GM21360 (cell line): ENCODE measurements at regions not wholly inside any gene's neighbourhood (a gene's known extent, or its start where the extent isn't known, plus 50 kb on each side); places are given as distances from the start of the nearest gene placed in this dataset.

Experiments used
- ATAC-seq: cut with Tn5 transposase; IDR thresholded peaks from one replicate; pipeline ENCODE4 v1.9.1; 2021; ENCODE audit warnings: mild to moderate bottlenecking, moderate library complexity; ENCODE audit not compliant: unreplicated experiment

GRCh38 chr2:74063486-74063885, 78.8 kb downstream of the TET3 start:
- no peak for ATAC-seq

GRCh38 chr2:74065456-74065855, 80.7 kb downstream of the TET3 start:
- ATAC-seq: no peak

GRCh38 chr2:74066491-74067203, 81.1 kb downstream of the BOLA3 start:
- no peak for ATAC-seq

GRCh38 chr2:74067221-74067747, 80.4 kb downstream of the BOLA3 start:
- ATAC-seq: no peak

GRCh38 chr2:74070991-74071390, 76.7 kb downstream of the BOLA3 start:
- no peak for ATAC-seq

- no peak for ATAC-seq
Measured at GRCh38 chr2:74071426-74071825, 76.3 kb downstream of the BOLA3 start.

- no peak for ATAC-seq
Measured at GRCh38 chr2:74072565-74072964, 75.1 kb downstream of the BOLA3 start.

- ATAC-seq: no peak
Measured at GRCh38 chr2:74074487-74074886, 73.2 kb downstream of the BOLA3 start.

- no peak for ATAC-seq
Measured at GRCh38 chr2:74076074-74076470, 71.6 kb downstream of the BOLA3 start.

GRCh38 chr2:74077636-74078035, 70.1 kb downstream of the BOLA3 start:
- no peak for ATAC-seq

GRCh38 chr2:74078466-74078865, 69.2 kb downstream of the BOLA3 start:
- no peak for ATAC-seq

- ATAC-seq: peak; percentile 68
Measured at GRCh38 chr2:74079522-74080341, 68.0 kb downstream of the BOLA3 start.

GRCh38 chr2:74080346-74080745, 67.4 kb downstream of the BOLA3 start:
- peak; percentile 17 for ATAC-seq

- ATAC-seq: no peak
Measured at GRCh38 chr2:74081030-74081762, 66.5 kb downstream of the BOLA3 start.

GRCh38 chr2:74081763-74082110, 66.0 kb downstream of the BOLA3 start:
- ATAC-seq: no peak

GRCh38 chr2:74083750-74084149, 64.0 kb downstream of the BOLA3 start:
- ATAC-seq: no peak
